GM12874 (cell line): ENCODE measurements at regions not wholly inside any gene's neighbourhood (a gene's known extent, or its start where the extent isn't known, plus 50 kb on each side); places are given as distances from the start of the nearest gene placed in this dataset.

Source experiments
- CTCF ChIP-seq: IDR thresholded peaks from 2 replicates; pipeline ENCODE4 v1.5.1; 2011; ENCODE audit warnings: low read depth, mild to moderate bottlenecking, control low read depth, low read length, moderate library complexity; ENCODE audit not compliant: insufficient read depth

- no peak for TF ChIP-seq CTCF
These were observed 94.6 kb upstream of the AKT3 start for GRCh38 chr1:243944429-243945160.

- TF ChIP-seq CTCF: no peak
These were observed 93.8 kb upstream of the AKT3 start for GRCh38 chr1:243943671-243944428.

- TF ChIP-seq CTCF: no peak
These were observed 92.4 kb upstream of the AKT3 start for GRCh38 chr1:243942196-243943150.

GRCh38 chr1:243940451-243940850 lies 90.4 kb upstream of the AKT3 start:
- no peak for TF ChIP-seq CTCF

GRCh38 chr1:243939167-243939848 lies 89.3 kb upstream of the AKT3 start:
- no peak for TF ChIP-seq CTCF

GRCh38 chr1:243938208-243938607 lies 88.2 kb upstream of the AKT3 start:
- no peak for TF ChIP-seq CTCF

GRCh38 chr1:243933495-243933894 lies 83.5 kb upstream of the AKT3 start:
- no peak for TF ChIP-seq CTCF
